IPS-18a (cell line): ENCODE measurements at regions not wholly inside any gene's neighbourhood (a gene's known extent, or its start where the extent isn't known, plus 50 kb on each side); places are given as distances from the start of the nearest gene placed in this dataset.

Source experiments
- H3K27ac ChIP-seq: one replicate; pipeline ENCODE4 v1.5.1; 2013; ENCODE audit warnings: low read length
- H3K27me3 ChIP-seq: one replicate; pipeline ENCODE4 v1.6.1; 2013; ENCODE audit warnings: mild to moderate bottlenecking, low read length; ENCODE audit not compliant: control insufficient read depth, insufficient read depth
- H3K36me3 ChIP-seq: one replicate; pipeline ENCODE4 v1.6.1; 2013; ENCODE audit warnings: low read depth, low read length; ENCODE audit not compliant: control insufficient read depth
- H3K4me1 ChIP-seq: one replicate; pipeline ENCODE4 v1.6.1; 2013; ENCODE audit warnings: low read depth, low read length; ENCODE audit not compliant: control insufficient read depth
- H3K4me3 ChIP-seq: one replicate; pipeline ENCODE4 v1.5.1; 2013; ENCODE audit warnings: low read length
- H3K9ac ChIP-seq: one replicate; pipeline ENCODE4 v1.6.1; 2013; ENCODE audit warnings: mild to moderate bottlenecking, low read length, moderate library complexity
- H3K9me3 ChIP-seq: one replicate; pipeline ENCODE4 v1.6.1; 2013; ENCODE audit warnings: low read depth, low read length; ENCODE audit not compliant: control insufficient read depth

DNA sequence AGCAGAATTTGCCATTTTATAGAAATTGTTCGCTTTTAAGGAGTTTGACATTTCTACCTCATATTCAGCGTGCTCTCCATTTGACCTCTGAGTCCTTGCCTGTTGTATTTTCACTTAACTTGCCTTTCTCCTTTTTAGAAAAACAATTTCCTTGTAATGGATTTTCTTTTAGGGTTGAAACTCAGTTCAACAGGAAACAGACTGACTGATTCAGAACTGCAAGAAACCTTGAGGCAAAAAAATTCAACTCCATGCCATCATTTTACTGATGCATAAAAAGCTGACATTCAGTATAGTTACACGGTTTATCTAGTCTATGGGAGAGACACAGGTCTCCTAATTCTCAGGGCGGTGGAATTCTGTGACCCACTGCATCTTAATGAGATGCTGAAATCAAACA lies 59.8 kb downstream of the MRPS30 start:
- H3K9ac ChIP-seq: no peak overlapping the region
- no peaks in the 10 kb centered on the region for H3K27me3 ChIP-seq

DNA sequence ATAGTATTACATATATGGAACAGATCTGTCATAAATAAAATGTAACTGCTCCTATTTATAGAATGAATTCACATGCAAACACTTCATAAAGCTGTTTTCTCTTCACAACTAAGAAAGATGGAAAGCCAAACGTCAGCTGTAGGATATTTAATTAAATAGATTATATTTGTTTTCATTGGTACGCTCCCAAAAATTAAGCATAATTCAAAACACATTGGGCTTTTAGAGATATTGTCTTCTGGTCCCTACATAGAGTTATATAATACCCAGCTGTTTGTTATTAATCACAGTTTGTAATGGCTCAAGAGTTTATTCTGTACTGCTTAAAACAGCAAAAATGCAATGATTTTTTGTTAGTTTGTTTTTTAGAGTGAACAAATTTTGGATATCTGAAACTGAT lies 61.2 kb downstream of the MRPS30 start:
- Histone ChIP-seq H3K4me1 (no peaks in the 10 kb centered on the region), H3K4me3 (no peak overlapping the region), H3K27me3 (no peaks in the 10 kb centered on the region), H3K36me3 (no peaks in the 10 kb centered on the region), H3K9ac (no peak overlapping the region), H3K27ac (no peak overlapping the region), H3K9me3 (no peaks in the 10 kb centered on the region)

More for the DNA sequence above, 59.8 kb downstream of the MRPS30 start:
- H3K4me3 ChIP-seq: no peak overlapping the region
- H3K27ac ChIP-seq: no peak overlapping the region
- H3K9me3 ChIP-seq: no peaks in the 10 kb centered on the region
- no peaks in the 10 kb centered on the region for H3K36me3 ChIP-seq
- H3K4me1 ChIP-seq: no peaks in the 10 kb centered on the region

DNA sequence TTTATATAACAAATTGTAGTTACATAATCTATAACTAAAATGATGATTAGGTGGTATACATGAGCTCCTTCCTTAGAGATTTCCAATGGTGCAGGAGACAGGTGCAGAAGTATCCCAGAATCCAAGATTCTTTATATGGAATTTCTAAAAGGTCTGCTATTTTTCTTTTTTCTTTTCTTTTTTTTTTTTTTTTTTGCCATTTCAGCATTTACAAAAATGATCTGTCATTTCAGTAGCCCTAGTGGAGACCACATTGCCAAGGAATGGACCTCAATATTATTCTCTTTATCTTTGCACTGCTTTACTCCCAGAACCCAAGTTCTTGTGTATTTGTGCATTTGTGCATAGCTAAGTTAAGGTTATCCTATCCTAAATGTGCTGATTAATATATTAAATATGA lies 61.7 kb downstream of the MRPS30 start:
- H3K4me1 ChIP-seq: no peaks in the 10 kb centered on the region
- H3K36me3 ChIP-seq: no peaks in the 10 kb centered on the region
- no peak overlapping the region for H3K4me3 ChIP-seq
- no peak overlapping the region for H3K9ac ChIP-seq
- no peaks in the 10 kb centered on the region for H3K27me3 ChIP-seq
- no peaks in the 10 kb centered on the region for H3K9me3 ChIP-seq
- H3K27ac ChIP-seq: no peak overlapping the region

DNA sequence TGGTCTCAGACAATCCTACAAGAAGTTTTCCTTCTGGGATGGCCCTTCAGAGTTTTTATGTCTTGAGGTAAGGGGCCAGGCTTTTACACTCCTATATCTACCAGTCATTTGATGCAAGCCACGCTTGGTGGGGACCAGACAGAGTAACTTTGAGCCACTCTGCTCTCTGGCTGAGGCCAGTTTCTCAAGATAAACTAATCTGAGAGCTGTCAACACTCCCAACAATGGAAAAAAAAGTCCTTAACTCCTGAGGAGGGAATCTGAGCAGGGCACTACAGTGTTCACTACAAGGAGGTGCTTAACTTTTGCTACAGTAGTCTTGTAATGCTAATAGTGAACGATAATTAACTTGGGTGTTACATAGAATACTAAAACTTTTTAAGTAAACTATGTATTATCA lies 62.7 kb downstream of the MRPS30 start:
- Histone ChIP-seq H3K27me3 (no peaks in the 10 kb centered on the region), H3K4me3 (no peak overlapping the region), H3K27ac (no peak overlapping the region)

DNA sequence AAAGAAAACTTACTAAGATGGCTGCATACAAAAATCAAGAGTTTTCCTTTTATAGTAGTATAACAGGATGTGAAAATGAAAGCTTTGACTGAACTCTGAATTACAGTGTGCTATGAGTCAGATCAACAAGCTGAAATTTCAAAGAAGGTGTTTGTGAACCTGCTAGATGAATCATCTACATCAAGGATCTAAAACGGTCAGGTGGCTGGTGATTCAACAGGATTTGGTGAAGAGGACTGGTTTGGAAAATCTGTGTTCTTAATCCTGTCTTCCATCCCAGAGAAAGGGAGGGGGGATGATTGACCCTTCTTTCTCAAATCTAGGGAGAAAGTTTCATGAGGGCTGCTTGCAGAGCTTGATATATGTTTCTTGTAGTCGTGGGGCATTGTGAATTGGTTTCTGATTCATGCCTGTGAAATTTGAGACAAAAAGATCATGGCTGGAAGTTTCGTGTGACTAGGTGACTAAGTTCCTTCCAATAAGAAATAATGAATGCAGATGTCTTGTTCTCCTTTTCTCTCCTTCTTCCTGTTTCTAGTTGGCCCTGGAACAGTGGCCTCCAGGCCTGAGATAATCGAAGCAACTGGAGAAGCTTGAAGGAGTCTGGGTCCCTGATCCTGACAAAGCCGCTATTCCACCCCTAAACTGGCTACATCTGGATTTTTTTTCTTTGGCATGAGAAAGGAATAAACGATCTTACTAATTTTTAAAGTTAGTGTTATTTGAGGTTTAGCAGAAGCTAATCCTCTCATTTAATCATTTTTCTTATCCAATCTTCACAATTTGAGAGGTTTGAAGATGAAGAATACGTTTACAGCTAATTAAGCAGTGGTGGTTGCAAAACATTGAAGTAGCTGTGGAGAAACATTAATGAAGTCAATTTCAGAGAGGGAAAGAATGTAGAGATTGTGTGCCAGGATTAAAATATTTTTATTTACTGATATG lies 67.2 kb downstream of the MRPS30 start:
- no peak overlapping the region for H3K4me3 ChIP-seq
- H3K9me3 ChIP-seq: no peaks in the 10 kb centered on the region
- H3K9ac ChIP-seq: no peak overlapping the region
- H3K36me3 ChIP-seq: no peaks in the 10 kb centered on the region
- H3K27me3 ChIP-seq: no peaks in the 10 kb centered on the region
- H3K27ac ChIP-seq: no peak overlapping the region
- H3K4me1 ChIP-seq: no peaks in the 10 kb centered on the region

More for the DNA sequence above, 62.7 kb downstream of the MRPS30 start:
- no peaks in the 10 kb centered on the region for H3K36me3 ChIP-seq
- H3K4me1 ChIP-seq: no peaks in the 10 kb centered on the region
- H3K9ac ChIP-seq: no peak overlapping the region
- no peaks in the 10 kb centered on the region for H3K9me3 ChIP-seq

DNA sequence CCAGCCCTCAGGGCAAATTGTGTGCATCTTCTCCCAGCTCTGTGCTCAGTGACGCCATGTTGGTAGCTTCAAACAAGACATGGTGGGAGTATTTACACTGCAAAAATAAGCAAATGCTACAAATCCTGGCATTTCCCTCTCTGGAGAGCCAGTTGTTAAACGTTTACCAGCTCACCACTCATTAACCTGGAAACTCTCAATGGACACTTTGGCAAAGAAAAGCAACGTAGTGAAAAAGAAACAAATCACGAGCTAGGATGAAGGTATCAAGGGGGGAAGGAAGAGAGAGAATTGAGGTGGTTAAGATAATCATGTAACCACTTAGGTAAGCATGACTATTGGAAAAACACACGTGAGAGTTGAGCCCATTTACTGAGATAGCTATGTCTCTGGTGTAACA lies 72.5 kb downstream of the MRPS30 start:
- Histone ChIP-seq H3K27me3 (no peaks in the 10 kb centered on the region), H3K9me3 (no peaks in the 10 kb centered on the region), H3K4me3 (no peak overlapping the region), H3K27ac (no peak overlapping the region), H3K36me3 (no peaks in the 10 kb centered on the region), H3K9ac (no peak overlapping the region), H3K4me1 (no peaks in the 10 kb centered on the region)

DNA sequence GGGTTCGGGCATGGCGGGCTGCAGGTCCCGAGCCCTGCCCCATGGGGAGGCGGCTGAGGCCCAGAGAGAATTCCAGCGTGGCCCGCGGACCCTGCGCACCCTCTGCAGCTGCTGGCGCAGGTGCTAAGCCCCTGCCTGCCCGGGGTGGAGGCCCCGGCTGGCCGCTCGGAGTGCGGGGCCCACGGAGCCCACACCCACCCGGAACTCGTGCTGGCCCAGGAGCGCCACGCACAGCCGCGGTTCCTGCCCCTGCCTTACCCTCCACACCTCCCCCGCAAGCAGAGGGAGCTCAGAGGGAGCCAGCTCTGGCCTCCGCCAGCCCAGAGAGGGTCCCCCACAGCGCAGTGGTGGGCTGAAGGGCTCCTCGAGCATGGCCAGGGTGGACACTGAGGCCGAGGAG lies 75.3 kb downstream of the MRPS30 start:
- Histone ChIP-seq H3K4me1 (no peaks in the 10 kb centered on the region), H3K9ac (no peak overlapping the region), H3K9me3 (no peaks in the 10 kb centered on the region), H3K27me3 (no peaks in the 10 kb centered on the region), H3K4me3 (no peak overlapping the region), H3K36me3 (no peaks in the 10 kb centered on the region), H3K27ac (no peak overlapping the region)

DNA sequence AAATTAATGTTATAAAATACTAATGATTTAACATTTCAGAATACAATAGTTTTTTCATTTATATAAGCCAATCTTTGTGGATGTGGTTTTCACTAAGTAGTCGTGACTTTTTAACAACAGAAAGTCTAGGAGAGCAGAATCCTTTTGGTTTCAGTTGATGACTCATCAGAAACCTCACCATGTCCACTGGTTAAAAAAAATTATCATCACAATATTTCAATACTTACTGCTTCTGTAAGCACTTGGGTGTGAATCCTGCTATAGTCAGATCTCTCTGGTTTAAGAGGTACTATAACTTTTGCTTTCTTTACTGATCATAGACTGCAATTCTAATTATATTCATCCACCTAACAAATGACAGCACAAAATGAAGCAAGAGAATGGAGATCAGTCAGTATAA lies 77.2 kb downstream of the MRPS30 start:
- no peak overlapping the region for H3K4me3 ChIP-seq
- H3K27ac ChIP-seq: no peak overlapping the region
- no peaks in the 10 kb centered on the region for H3K27me3 ChIP-seq
- no peak overlapping the region for H3K9ac ChIP-seq
- no peaks in the 10 kb centered on the region for H3K36me3 ChIP-seq
- no peaks in the 10 kb centered on the region for H3K4me1 ChIP-seq
- H3K9me3 ChIP-seq: no peaks in the 10 kb centered on the region

DNA sequence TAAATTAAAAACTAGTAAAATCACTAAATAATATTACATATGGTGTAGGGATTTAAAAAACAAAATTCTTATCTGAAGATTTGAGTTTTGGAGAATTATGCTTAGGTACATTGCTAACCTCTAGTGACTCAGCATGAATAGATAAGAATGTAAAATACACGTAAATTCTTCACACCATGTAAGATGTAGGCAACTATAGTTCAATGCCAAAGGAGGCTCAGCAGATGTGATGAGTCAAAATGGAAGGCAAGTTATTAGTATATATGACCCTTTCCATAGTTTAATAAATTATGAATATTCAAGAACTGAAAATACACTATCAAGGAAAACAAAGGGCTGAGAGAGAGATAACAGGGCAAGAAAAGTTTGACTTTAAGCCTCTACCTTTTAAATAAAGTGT lies 79.0 kb downstream of the MRPS30 start:
- H3K9ac ChIP-seq: no peak overlapping the region
- no peaks in the 10 kb centered on the region for H3K36me3 ChIP-seq
- no peaks in the 10 kb centered on the region for H3K27me3 ChIP-seq
- no peak overlapping the region for H3K27ac ChIP-seq
- no peaks in the 10 kb centered on the region for H3K9me3 ChIP-seq
- H3K4me3 ChIP-seq: no peak overlapping the region
- H3K4me1 ChIP-seq: no peaks in the 10 kb centered on the region

DNA sequence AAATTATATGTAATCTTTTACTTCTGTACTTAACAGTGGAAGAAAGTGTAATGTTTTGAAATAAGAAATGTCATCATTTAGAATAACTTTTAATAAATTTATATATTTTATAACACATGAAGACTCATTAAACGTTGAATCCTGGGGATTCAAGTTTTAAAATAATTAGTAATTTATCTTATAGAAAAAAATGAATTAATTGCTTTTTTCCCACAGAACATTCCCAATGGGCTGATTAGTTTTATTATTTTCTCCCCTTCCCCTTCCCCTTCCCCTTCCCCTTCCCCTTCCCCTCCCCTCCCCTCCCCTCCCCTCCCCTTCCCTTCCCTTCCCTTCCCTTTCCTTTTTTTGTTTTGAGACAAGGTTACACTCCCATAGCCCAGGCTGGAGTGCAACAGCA lies 79.7 kb downstream of the MRPS30 start:
- no peaks in the 10 kb centered on the region for H3K4me1 ChIP-seq
- no peak overlapping the region for H3K27ac ChIP-seq
- no peaks in the 10 kb centered on the region for H3K9me3 ChIP-seq
- no peaks in the 10 kb centered on the region for H3K36me3 ChIP-seq
- H3K4me3 ChIP-seq: no peak overlapping the region
- H3K9ac ChIP-seq: no peak overlapping the region
- H3K27me3 ChIP-seq: no peaks in the 10 kb centered on the region

DNA sequence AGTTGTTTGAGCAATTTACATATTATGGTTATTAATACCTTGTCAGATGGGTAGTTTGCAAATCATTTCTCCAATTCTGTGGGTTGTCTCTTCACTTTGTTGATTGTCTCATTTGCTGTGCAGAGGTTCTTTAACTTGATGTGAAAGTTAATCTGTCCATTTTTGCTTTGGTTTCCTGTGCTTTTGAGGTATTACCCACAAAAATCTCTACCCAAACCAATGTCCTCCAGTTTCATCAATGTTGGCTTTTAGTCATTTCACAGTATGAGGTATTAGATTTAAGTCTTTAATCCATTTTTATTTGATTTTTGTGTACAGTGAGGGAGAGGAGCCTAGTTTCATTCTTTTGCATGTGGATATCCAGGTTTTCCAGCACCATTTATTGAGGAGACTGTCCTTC lies 82.4 kb downstream of the MRPS30 start:
- no peak overlapping the region for H3K4me3 ChIP-seq
- H3K4me1 ChIP-seq: no peaks in the 10 kb centered on the region
- no peaks in the 10 kb centered on the region for H3K36me3 ChIP-seq
- no peaks in the 10 kb centered on the region for H3K27me3 ChIP-seq
- no peak overlapping the region for H3K27ac ChIP-seq
- H3K9me3 ChIP-seq: no peaks in the 10 kb centered on the region
- H3K9ac ChIP-seq: no peak overlapping the region

DNA sequence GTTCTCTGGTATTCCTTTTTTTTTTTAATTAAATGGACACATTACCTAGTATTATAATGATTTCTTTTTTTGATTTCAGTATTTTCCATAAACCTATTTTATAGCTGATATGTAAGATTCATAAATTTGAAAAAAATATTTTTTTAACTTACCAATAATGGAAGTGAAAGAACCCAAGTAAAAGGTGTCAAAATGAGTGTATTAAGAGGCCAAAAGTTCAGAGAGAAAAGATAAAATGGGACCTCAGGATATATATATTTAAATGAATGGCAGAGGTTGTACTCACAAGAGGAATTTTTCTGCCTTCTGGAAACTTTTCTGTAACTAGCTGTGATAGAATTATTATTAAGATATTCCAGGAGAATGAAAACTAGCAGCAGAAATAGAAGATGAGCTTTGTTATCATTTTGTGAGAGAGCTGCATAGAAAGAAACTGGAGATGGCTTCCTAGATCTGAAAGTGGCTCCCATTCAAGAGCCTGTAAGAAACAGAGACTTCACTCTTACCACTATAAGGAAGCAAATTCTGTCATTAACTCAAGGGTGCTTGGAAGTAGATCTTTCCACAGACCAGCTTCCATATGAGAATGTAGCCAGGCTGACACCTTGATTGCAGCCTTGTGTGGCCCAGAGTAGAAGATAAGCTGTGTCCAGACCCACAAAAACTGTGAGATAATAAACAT lies 91.7 kb downstream of the MRPS30 start:
- H3K36me3 ChIP-seq: no peaks in the 10 kb centered on the region
- H3K27me3 ChIP-seq: no peaks in the 10 kb centered on the region
- no peaks in the 10 kb centered on the region for H3K9me3 ChIP-seq
- no peaks in the 10 kb centered on the region for H3K4me1 ChIP-seq
- no peak overlapping the region for H3K4me3 ChIP-seq
- no peak overlapping the region for H3K9ac ChIP-seq
- no peak overlapping the region for H3K27ac ChIP-seq
